ENCODE measurements at regions not wholly inside any gene's neighbourhood (a gene's known extent, or its start where the extent isn't known, plus 50 kb on each side); places are given as distances from the start of the nearest gene placed in this dataset.

DNA sequence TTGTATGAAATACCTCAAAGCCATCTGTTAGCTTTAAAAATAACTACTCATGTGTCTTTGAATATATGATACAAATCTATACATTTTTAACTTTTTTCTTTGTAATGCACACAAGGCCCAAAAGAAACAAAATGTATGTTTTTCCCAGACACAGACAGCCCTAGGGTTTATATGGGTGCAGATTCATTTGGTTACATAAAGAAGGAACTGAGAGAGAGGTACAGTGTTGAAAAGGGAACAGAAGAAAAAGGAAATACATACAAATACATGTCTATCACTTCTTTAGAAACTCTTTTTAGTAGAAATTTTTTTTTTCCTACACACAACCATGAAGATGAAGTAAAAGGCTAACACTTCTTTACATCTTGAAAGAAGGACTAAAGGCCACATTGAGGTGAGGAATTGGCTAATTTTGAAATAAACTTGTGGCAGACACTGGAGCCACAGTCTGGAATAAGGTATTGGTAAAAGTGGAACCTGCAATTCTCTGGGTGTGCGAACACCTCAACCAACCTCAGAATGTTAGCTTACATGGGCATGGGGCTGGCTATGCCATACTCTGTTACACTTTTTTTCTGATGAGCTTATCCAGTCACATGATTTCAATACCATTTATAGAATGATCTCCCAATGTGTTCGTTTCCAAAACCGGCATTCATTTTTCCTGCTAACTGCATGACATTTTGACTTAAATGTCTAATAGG lies 67.9 kb downstream of the FAM47C start:
- H3K27me3 ChIP-seq: no peaks in the 10 kb centered on the region
- TF ChIP-seq, protein P1, sequence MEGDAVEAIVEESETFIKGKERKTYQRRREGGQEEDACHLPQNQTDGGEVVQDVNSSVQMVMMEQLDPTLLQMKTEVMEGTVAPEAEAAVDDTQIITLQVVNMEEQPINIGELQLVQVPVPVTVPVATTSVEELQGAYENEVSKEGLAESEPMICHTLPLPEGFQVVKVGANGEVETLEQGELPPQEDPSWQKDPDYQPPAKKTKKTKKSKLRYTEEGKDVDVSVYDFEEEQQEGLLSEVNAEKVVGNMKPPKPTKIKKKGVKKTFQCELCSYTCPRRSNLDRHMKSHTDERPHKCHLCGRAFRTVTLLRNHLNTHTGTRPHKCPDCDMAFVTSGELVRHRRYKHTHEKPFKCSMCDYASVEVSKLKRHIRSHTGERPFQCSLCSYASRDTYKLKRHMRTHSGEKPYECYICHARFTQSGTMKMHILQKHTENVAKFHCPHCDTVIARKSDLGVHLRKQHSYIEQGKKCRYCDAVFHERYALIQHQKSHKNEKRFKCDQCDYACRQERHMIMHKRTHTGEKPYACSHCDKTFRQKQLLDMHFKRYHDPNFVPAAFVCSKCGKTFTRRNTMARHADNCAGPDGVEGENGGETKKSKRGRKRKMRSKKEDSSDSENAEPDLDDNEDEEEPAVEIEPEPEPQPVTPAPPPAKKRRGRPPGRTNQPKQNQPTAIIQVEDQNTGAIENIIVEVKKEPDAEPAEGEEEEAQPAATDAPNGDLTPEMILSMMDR (IDR thresholded peaks at IDR 0.05): no peak
- TF ChIP-seq POLR2A (IDR thresholded peaks at IDR 0.05): no peak
- H3K36me3 ChIP-seq: no peaks in the 10 kb centered on the region
- WGBS (ENCODE audit: insufficient coverage, low coverage, low lambda C conversion rate, missing lambda C conversion rate): no CpG with 5 or more reads among the region's 3 CpGs
- intact Hi-C loops (cut with DNase I): no loop called here
- no peak overlapping the region for H3K4me3 ChIP-seq
- H3K27ac ChIP-seq: no peak overlapping the region
- H3K9me3 ChIP-seq: no peaks in the 10 kb centered on the region
- H3K4me1 ChIP-seq: no peaks in the 10 kb centered on the region
- no peak for ATAC-seq
- DNase-seq: no peak

- Histone ChIP-seq H3K27me3 (peaks cover 0 to 6% of the 10 kb centered on the region in 2 donors), H3K9me3 (no peaks in the 10 kb centered on the region), H3K36me3 (no peaks in the 10 kb centered on the region), H3K4me1 (no peaks in the 10 kb centered on the region), H3K4me3 (no peak overlapping the region), H3K27ac (no peak overlapping the region)
- whole genome bisulfite sequencing (ENCODE audit: insufficient coverage, low coverage, low lambda C conversion rate, missing lambda C conversion rate): 24% methylated on average over 3 of the region's 4 CpGs
- ATAC-seq (no peak), DNase-seq (no peak)
- TF ChIP-seq POLR2A (IDR thresholded peaks at IDR 0.05): no peak
- TF ChIP-seq, protein P1 (IDR thresholded peaks at IDR 0.05): no peak
- intact Hi-C loops (cut with DNase I): no loop called here
Observed at GRCh38 chrX:37076983-37077382, 68.8 kb downstream of the FAM47C start.

- TF ChIP-seq, protein P1 (IDR thresholded peaks at IDR 0.05): no peak
- no peak for TF ChIP-seq POLR2A (IDR thresholded peaks at IDR 0.05)
- 76% methylated on average over 10 of the region's 32 CpGs for WGBS (ENCODE audit: insufficient coverage, low coverage, low lambda C conversion rate, missing lambda C conversion rate)
- ATAC-seq: no peak
Observed at GRCh38 chrX:37077646-37078433, 69.7 kb downstream of the FAM47C start.

DNA sequence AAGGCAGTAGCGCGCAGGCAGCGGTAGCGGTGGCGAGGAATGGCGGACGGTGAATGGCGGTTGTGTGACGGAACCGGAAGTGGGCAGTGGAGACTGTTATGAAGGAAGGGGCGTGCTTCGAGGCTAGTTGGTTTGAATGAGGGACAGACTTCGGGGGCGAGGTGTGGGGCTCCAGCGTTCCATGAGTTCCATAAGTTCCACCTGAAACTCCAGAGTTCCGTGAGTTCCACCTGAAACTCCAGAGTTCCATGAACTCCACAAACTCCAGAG lies 70.2 kb downstream of the FAM47C start:
- H3K36me3 ChIP-seq: no peaks in the 10 kb centered on the region
- ATAC-seq (no peak), DNase-seq (no peak)
- intact Hi-C loops (cut with DNase I): no loop called here
- no peak overlapping the region for H3K27ac ChIP-seq
- 80% methylated on average over 10 of the region's 16 CpGs for WGBS (ENCODE audit: insufficient coverage, low coverage, low lambda C conversion rate, missing lambda C conversion rate)
- H3K9me3 ChIP-seq: no peaks in the 10 kb centered on the region
- TF ChIP-seq, protein P1 (IDR thresholded peaks at IDR 0.05): no peak
- no peak for TF ChIP-seq POLR2A (IDR thresholded peaks at IDR 0.05)
- no peak overlapping the region for H3K4me3 ChIP-seq
- peaks cover 0 to 6% of the 10 kb centered on the region in 2 donors for H3K27me3 ChIP-seq
- no peaks in the 10 kb centered on the region for H3K4me1 ChIP-seq

More at GRCh38 chrX:37077646-37078433, 69.7 kb downstream of the FAM47C start:
- Histone ChIP-seq H3K27me3 (peaks cover 0 to 6% of the 10 kb centered on the region in 2 donors), H3K36me3 (no peaks in the 10 kb centered on the region), H3K9me3 (no peaks in the 10 kb centered on the region), H3K4me1 (no peaks in the 10 kb centered on the region), H3K4me3 (no peak overlapping the region), H3K27ac (no peak overlapping the region)
- no peak for DNase-seq
- intact Hi-C loops (cut with DNase I): no loop called here
